Astrocyte (in vitro differentiated cells and primary cell): ENCODE measurements at regions not wholly inside any gene's neighbourhood (a gene's known extent, or its start where the extent isn't known, plus 50 kb on each side); places are given as distances from the start of the nearest gene placed in this dataset.

Experiments used
- DNase-seq: peaks from one replicate; pipeline ENCODE4 v3.0.0-alpha.2; 2010; ENCODE audit warnings: low read depth
- FAIRE-seq: peaks from 2 replicates; lab custom pipeline; 2011; peaks lifted over from hg19 to GRCh38; lab: Jason Lieb, UNC
- H2AFZ ChIP-seq: 2 replicates; pipeline ENCODE4 v1.6.0; 2012; ENCODE audit warnings: low read depth, low read length, inconsistent platforms
- H3K27ac ChIP-seq: 2 replicates; pipeline ENCODE4 v1.5.1; 2011; ENCODE audit warnings: low read depth, low read length, inconsistent platforms
- H3K27me3 ChIP-seq: 2 replicates; pipeline ENCODE4 v1.6.0; 2011; ENCODE audit warnings: low read length, inconsistent platforms; ENCODE audit not compliant: insufficient read depth
- H3K36me3 ChIP-seq: 2 replicates; pipeline ENCODE4 v1.5.1; 2011; ENCODE audit warnings: low read length, inconsistent platforms; ENCODE audit not compliant: insufficient read depth
- H3K4me1 ChIP-seq: 2 replicates; pipeline ENCODE4 v1.5.1; 2011; ENCODE audit warnings: low read length, inconsistent platforms; ENCODE audit not compliant: insufficient read depth
- H3K4me2 ChIP-seq: 2 replicates; pipeline ENCODE4 v1.6.0; 2012; ENCODE audit warnings: low read length, inconsistent platforms
- H3K4me3 ChIP-seq: 2 replicates; pipeline ENCODE4 v1.5.1; 2011; ENCODE audit warnings: low read depth, mild to moderate bottlenecking, low read length, inconsistent platforms; ENCODE audit not compliant: insufficient read depth
- H3K79me2 ChIP-seq: 2 replicates; pipeline ENCODE4 v1.6.0; 2012; ENCODE audit warnings: mild to moderate bottlenecking, low read length, inconsistent platforms; ENCODE audit not compliant: insufficient read depth
- H3K9ac ChIP-seq: 2 replicates; pipeline ENCODE4 v1.6.0; 2012; ENCODE audit warnings: mild to moderate bottlenecking, low read length, inconsistent platforms
- H3K9me3 ChIP-seq: 2 replicates; pipeline ENCODE4 v1.5.1; 2012; ENCODE audit warnings: low read depth, mild to moderate bottlenecking, low read length, inconsistent platforms; ENCODE audit not compliant: insufficient read depth
- H4K20me1 ChIP-seq: 2 replicates; pipeline ENCODE4 v1.6.0; 2012; ENCODE audit warnings: low read length, inconsistent platforms; ENCODE audit not compliant: insufficient read depth
- H3K27ac Mint-ChIP-seq: one replicate; pipeline ENCODE4 v1.8.0; 2021; ENCODE audit warnings: mild to moderate bottlenecking, mixed read lengths; ENCODE audit not compliant: unreplicated experiment
- H3K27me3 Mint-ChIP-seq: one replicate; pipeline ENCODE4 v1.8.0; 2021; ENCODE audit warnings: low read depth, mixed read lengths; ENCODE audit not compliant: unreplicated experiment
- H3K36me3 Mint-ChIP-seq: one replicate; pipeline ENCODE4 v1.8.0; 2021; ENCODE audit warnings: low read depth, mixed read lengths; ENCODE audit not compliant: unreplicated experiment
- H3K4me1 Mint-ChIP-seq: one replicate; pipeline ENCODE4 v1.8.0; 2021; ENCODE audit warnings: low read depth, mixed read lengths; ENCODE audit not compliant: unreplicated experiment
- H3K4me3 Mint-ChIP-seq: one replicate; pipeline ENCODE4 v1.8.0; 2021; ENCODE audit warnings: mild to moderate bottlenecking, moderate library complexity, mixed read lengths; ENCODE audit not compliant: unreplicated experiment
- H3K9me3 Mint-ChIP-seq: one replicate; pipeline ENCODE4 v1.8.0; 2021; ENCODE audit warnings: mild to moderate bottlenecking, mixed read lengths; ENCODE audit not compliant: unreplicated experiment
- CTCF ChIP-seq: IDR thresholded peaks from 2 replicates; pipeline ENCODE4 v1.5.1; 2011; ENCODE audit warnings: low read depth, mild to moderate bottlenecking, inconsistent platforms, low read length, moderate library complexity; ENCODE audit not compliant: insufficient read depth
- EZH2 ChIP-seq: IDR thresholded peaks from 2 replicates; pipeline ENCODE4 v1.6.1; 2012; ENCODE audit warnings: mild to moderate bottlenecking, low read length, inconsistent platforms; ENCODE audit not compliant: insufficient read depth

GRCh38 chr9:13369431-13369830 lies 89.9 kb upstream of the MPDZ start:
- no peak overlapping the region for H2AFZ ChIP-seq
- H3K4me1 ChIP-seq, result no peaks in the 10 kb centered on the region
- no peaks in the 10 kb centered on the region for H3K4me1 Mint-ChIP-seq
- H3K27ac ChIP-seq, result no peak overlapping the region
- no peak overlapping the region for H3K4me3 Mint-ChIP-seq
- no peaks in the 10 kb centered on the region for H3K9me3 Mint-ChIP-seq
- H4K20me1 ChIP-seq, result no peaks in the 10 kb centered on the region
- DNase-seq (no peak), FAIRE-seq (no peak)
- no peaks in the 10 kb centered on the region for H3K79me2 ChIP-seq
- no peak overlapping the region for H3K27ac Mint-ChIP-seq
- H3K9ac ChIP-seq, result no peak overlapping the region
- H3K27me3 Mint-ChIP-seq, result peaks cover 2% of the 10 kb centered on the region
- no peaks in the 10 kb centered on the region for H3K9me3 ChIP-seq
- TF ChIP-seq EZH2, result no peak
- no peak for TF ChIP-seq CTCF
- H3K4me3 ChIP-seq, result no peak overlapping the region
- H3K4me2 ChIP-seq, result no peak overlapping the region
- no peaks in the 10 kb centered on the region for H3K27me3 ChIP-seq
- no peaks in the 10 kb centered on the region for H3K36me3 ChIP-seq
- H3K36me3 Mint-ChIP-seq, result no peaks in the 10 kb centered on the region

- Histone ChIP-seq H3K36me3 (no peaks in the 10 kb centered on the region), H3K4me1 (no peaks in the 10 kb centered on the region), H3K27ac (no peak overlapping the region), H3K4me3 (no peak overlapping the region), H3K27me3 (no peaks in the 10 kb centered on the region), H3K9ac (no peak overlapping the region), H2AFZ (no peak overlapping the region), H4K20me1 (no peaks in the 10 kb centered on the region), H3K4me2 (no peak overlapping the region), H3K9me3 (no peaks in the 10 kb centered on the region), H3K79me2 (no peaks in the 10 kb centered on the region)
- FAIRE-seq, result no peak
- DNase-seq, result no peak
- Mint-ChIP-seq H3K36me3 (no peaks in the 10 kb centered on the region), H3K27me3 (no peaks in the 10 kb centered on the region), H3K4me3 (no peak overlapping the region), H3K4me1 (no peaks in the 10 kb centered on the region), H3K9me3 (no peaks in the 10 kb centered on the region), H3K27ac (no peak overlapping the region)
- no peak for TF ChIP-seq CTCF
- TF ChIP-seq EZH2, result no peak
These were observed 88.3 kb upstream of the MPDZ start for GRCh38 chr9:13367784-13368183.

- Histone ChIP-seq H3K4me3 (no peak overlapping the region), H4K20me1 (no peaks in the 10 kb centered on the region), H3K27ac (no peak overlapping the region), H3K9ac (no peak overlapping the region), H2AFZ (no peak overlapping the region), H3K4me1 (no peaks in the 10 kb centered on the region), H3K27me3 (no peaks in the 10 kb centered on the region), H3K9me3 (no peaks in the 10 kb centered on the region), H3K36me3 (no peaks in the 10 kb centered on the region), H3K79me2 (no peaks in the 10 kb centered on the region), H3K4me2 (no peak overlapping the region)
- FAIRE-seq, result no peak
- Mint-ChIP-seq H3K4me3 (no peak overlapping the region), H3K9me3 (no peaks in the 10 kb centered on the region), H3K27me3 (no peaks in the 10 kb centered on the region), H3K36me3 (no peaks in the 10 kb centered on the region), H3K27ac (no peak overlapping the region), H3K4me1 (no peaks in the 10 kb centered on the region)
- TF ChIP-seq EZH2, result no peak
- no peak for TF ChIP-seq CTCF
- DNase-seq, result peak; percentile 45
These were observed 84.9 kb upstream of the MPDZ start for GRCh38 chr9:13364271-13365000.
